GM21723 (cell line): ENCODE measurements at regions not wholly inside any gene's neighbourhood (a gene's known extent, or its start where the extent isn't known, plus 50 kb on each side); places are given as distances from the start of the nearest gene placed in this dataset.
"Not testable (repeated sequence)": the region's sequence is repeated elsewhere in the genome, so short reads cannot be mapped to it uniquely, and the experiment has no call there.

ENCODE experiments used
- ATAC-seq: cut with Tn5 transposase; IDR thresholded peaks from one replicate; pipeline ENCODE4 v1.9.1; 2021; ENCODE audit warnings: mild to moderate bottlenecking, moderate library complexity; ENCODE audit not compliant: unreplicated experiment

- no peak for ATAC-seq
These were observed 135.9 kb downstream of the ITGB8 start for GRCh38 chr7:20466543-20467021.

- ATAC-seq, result no peak
These were observed 139.4 kb downstream of the ITGB8 start for GRCh38 chr7:20470082-20470481.

DNA sequence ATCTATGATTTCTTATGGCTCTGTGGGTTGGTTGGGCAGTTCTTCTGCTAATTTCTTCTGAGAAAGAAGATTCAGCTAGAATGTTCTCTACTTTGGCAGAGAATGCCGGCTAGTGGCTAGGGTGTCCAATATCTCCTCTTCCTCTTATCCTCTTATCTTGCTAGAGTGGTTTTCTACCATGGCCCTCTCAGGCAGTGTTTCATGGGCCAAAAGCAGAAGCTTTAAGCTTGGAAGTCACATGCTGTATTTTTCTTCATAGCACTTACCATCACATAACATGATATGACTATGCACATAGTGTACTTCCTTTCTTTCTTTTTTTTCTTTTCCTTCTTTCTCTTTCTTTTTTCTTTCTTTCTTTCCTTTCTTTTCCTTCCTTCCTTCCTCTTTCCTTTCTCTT, 140.0 kb downstream of the ITGB8 start:
- no peak for ATAC-seq

DNA sequence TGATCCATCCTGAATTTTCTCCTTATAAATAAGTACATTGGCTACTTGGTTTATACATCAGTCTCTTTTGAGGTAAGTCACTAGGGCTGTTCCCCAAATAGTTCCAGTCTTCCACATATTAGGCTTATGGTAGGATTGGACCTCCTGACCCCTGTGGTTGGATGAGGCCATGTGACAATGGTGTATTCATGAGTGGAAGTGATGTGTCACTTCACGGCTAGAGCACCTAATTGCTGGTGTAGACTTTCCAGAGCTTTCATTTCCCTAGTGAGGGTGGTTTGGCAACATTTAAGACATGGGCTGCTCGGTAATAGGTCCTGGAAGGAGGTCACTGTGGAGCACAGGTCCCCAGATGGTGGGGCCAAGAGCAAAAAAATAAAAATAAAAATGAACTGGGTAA, 141.2 kb upstream of the ABCB5 start:
- ATAC-seq, result no peak

GRCh38 chr7:20475756-20476155, 139.7 kb upstream of the ABCB5 start:
- no peak for ATAC-seq

- ATAC-seq, result no peak
These were observed 138.4 kb upstream of the ABCB5 start for GRCh38 chr7:20477067-20477466.

- no peak for ATAC-seq
These were observed 135.8 kb upstream of the ABCB5 start for GRCh38 chr7:20479706-20480105.

DNA sequence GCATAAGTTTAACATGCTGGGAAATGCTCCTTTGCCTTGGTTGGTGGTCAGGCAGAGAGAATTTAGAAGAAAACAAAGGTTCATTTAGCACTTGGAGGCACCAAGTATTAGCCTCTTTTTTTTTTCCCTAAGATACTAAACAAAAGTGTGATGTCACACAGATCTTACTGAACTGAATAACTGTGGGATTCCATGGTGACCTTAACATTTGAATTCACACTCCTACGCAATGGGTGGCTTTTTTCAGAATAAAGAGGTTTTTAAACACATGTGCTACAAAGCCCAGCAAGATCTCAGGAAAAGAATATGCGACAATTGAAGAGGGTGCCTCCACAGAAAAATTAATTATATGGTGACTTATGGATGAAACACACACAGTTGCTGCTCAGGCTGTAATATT, 133.4 kb upstream of the ABCB5 start:
- no peak for ATAC-seq

GRCh38 chr7:20484356-20484755, 131.1 kb upstream of the ABCB5 start:
- ATAC-seq, result no peak

- ATAC-seq, result no peak
These were observed 126.6 kb upstream of the ABCB5 start for GRCh38 chr7:20488850-20489249.

- no peak for ATAC-seq
These were observed 124.2 kb upstream of the ABCB5 start for GRCh38 chr7:20491284-20491683.

DNA sequence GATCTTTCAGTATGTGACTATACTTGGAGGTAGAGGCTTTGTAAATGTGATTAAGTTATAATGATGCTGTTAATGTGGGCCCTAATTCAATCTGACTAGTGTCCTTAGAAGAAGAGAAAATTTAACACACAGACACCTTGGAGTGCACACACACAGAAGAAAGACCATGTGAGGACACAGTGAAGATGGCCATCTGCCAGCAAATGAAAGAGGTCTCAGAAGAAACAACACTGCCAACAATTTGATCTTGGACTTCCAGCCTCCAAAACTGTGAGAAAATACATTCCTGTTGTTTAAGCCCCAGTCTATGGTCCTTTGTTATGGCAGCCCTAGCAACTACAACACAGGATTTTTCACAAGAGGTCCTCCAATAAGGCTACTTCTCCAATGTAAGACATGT, 120.9 kb upstream of the ABCB5 start:
- no peak for ATAC-seq

- not testable (repeated sequence) for ATAC-seq
These were observed 114.0 kb upstream of the ABCB5 start for GRCh38 chr7:20501473-20501872.

GRCh38 chr7:20503278-20503950, 112.1 kb upstream of the ABCB5 start:
- ATAC-seq, result no peak

- no peak for ATAC-seq
These were observed 111.4 kb upstream of the ABCB5 start for GRCh38 chr7:20504060-20504459.

DNA sequence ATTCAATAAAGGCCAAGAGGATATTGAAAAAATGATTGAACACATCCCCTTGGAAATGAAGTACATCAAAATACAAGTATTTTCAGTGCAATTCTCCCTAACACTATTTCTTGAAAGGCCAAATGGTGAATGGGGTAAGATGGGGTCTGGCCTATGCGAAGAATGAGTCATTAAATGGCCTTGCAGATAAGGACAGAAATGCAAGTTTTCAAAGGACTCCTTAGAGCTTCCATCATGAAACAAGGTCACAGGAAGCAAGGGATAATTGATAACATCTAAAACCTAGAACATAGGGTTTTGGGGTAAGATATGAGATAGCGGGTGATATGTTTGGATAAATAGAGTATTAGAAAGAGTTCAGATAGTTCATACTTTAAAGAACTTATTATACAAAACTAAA, 109.3 kb upstream of the ABCB5 start:
- ATAC-seq, result no peak

- no peak for ATAC-seq
These were observed 108.3 kb upstream of the ABCB5 start for GRCh38 chr7:20507157-20507556.

DNA sequence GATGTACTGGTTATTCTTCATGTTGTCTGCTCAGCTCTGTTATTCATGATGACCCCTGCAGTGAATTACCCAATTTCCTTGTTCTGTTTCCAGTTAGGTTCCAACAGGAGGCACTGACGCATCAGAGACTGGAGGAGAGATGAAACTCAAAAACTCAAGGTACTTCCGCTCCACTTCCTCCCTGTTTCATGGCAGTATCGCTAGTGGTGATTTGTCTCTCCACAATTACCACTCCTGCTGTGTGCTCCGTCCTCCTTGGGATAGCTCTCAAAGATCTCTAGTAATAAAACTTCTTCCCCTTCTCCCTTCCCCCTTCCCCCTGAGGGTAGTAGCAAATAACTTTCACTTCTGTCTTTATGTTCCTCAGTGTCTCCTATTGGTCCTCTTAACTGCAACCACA, 107.4 kb upstream of the ABCB5 start:
- ATAC-seq, result no peak

DNA sequence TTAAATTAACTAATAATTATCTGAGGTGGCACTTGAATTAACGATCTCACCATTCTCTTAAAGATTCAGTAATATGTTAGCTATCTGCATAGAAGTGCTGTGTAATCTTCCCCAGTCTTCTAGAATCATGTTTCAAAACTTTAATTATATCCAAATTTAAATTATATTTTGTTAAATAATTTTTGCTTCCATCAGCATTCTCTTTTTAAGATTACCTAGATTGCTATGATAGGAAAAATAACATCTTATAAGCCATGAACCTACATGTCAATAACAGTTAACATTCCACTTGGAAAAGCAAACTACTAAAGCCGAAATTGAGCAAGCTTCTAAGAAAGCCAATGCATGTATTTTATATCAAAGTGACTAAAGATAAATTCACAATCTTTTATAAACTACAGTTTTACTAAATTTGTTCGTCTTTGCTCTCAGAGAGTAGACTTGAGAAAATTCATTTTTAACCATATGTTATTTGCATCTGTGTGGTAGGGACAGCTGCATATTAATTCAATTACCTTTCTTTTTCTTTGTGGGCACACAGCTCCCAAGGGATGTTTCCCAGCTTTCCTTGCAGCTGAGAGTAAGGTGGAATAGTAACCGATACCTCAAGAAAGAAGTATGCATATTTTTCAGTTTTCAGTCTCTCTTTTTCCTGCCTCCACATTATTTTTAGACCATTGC, 105.4 kb upstream of the ABCB5 start:
- no peak for ATAC-seq

DNA sequence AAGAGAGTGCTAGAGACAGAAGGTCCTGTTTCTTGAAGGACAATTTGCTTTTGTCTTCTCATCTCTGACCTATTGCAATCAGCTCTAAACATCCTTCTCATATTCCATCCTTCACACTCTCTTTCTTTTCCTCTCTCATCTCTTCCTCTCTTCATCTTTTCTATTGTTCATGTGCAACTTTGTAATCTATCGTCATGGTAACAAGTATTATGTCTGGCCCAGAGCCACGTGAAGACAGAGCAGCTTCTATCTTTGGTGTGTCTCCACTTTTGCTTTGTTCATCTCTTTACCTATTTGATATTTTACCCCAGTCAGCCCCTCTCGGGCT, 104.9 kb upstream of the ABCB5 start:
- ATAC-seq, result no peak

GRCh38 chr7:20513341-20513740, 102.1 kb upstream of the ABCB5 start:
- ATAC-seq, result no peak

DNA sequence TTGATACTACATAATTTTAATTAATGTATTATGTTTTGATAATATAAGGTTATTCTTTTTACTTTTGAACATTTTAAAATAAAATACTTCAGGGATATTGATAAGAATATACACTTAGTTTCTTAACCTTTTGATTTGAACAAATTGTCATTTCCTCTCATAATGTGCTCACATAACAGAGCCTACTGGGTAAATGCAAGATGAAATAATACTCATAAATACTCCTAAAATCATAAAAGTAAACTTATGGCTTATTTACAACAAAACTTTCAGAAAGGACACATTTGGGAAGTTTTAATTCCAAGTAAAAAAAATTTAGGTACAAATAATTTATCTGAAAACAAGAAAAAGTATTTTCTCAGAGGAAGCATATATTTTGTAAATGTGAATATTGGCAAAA, 101.6 kb upstream of the ABCB5 start:
- no peak for ATAC-seq

DNA sequence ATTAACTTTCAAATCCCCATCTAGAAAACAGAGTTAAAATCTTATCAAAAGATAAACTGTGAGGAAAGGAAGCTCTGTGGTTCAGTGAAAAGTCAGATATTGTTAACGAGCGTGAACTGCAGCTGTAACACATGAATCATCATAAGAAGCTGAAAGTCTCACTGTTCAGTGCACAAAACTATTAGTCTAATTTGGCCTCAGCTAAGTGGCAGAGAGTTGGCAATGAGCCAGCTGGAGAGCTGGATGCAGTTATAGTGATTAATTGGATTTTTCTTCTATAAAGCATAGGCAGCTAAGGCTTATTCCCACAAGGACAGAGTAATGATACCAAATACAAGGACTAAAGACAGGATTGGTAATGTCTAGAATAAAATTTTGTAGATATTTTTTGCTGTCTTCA, 101.1 kb upstream of the ABCB5 start:
- no peak for ATAC-seq
